ENCODE measurements at regions not wholly inside any gene's neighbourhood (a gene's known extent, or its start where the extent isn't known, plus 50 kb on each side); places are given as distances from the start of the nearest gene placed in this dataset.

DNA sequence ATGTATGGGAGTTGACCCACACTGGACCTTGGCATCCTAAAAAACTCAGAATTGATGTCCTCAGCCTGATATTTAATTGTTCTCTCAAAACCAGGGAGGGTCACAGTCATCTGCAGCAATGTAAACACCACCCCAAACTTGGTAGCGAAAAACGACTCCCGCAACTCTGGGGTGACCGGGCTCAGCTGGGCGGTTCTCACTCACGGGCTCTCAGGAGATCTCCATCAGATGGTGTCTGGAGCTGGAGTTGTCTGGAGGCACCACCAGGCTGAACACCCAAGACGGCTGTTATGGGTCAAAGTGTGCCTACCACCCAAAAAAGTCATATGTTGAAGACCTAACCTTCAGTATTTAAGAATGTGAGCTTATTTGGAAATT is 50.9 kb upstream of the NXT1 start:
- TF ChIP-seq, protein P1, sequence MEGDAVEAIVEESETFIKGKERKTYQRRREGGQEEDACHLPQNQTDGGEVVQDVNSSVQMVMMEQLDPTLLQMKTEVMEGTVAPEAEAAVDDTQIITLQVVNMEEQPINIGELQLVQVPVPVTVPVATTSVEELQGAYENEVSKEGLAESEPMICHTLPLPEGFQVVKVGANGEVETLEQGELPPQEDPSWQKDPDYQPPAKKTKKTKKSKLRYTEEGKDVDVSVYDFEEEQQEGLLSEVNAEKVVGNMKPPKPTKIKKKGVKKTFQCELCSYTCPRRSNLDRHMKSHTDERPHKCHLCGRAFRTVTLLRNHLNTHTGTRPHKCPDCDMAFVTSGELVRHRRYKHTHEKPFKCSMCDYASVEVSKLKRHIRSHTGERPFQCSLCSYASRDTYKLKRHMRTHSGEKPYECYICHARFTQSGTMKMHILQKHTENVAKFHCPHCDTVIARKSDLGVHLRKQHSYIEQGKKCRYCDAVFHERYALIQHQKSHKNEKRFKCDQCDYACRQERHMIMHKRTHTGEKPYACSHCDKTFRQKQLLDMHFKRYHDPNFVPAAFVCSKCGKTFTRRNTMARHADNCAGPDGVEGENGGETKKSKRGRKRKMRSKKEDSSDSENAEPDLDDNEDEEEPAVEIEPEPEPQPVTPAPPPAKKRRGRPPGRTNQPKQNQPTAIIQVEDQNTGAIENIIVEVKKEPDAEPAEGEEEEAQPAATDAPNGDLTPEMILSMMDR (IDR thresholded peaks at IDR 0.05; ENCODE audit: unreplicated experiment), result no peak
- DNase-seq (ENCODE audit: low spot score in 2 of 2, unreplicated experiment in 2 of 2), result no peak
- H3K4me1 Mint-ChIP-seq, result peaks cover 3% of the 10 kb centered on the region
- H3K27ac Mint-ChIP-seq, result no peak overlapping the region
- peaks cover 5% of the 10 kb centered on the region for H3K27me3 Mint-ChIP-seq (ENCODE audit: low read depth)
- H3K9me3 Mint-ChIP-seq, result no peaks in the 10 kb centered on the region
- no peak overlapping the region for H3K4me3 Mint-ChIP-seq
- H3K36me3 Mint-ChIP-seq, result no peaks in the 10 kb centered on the region

DNA sequence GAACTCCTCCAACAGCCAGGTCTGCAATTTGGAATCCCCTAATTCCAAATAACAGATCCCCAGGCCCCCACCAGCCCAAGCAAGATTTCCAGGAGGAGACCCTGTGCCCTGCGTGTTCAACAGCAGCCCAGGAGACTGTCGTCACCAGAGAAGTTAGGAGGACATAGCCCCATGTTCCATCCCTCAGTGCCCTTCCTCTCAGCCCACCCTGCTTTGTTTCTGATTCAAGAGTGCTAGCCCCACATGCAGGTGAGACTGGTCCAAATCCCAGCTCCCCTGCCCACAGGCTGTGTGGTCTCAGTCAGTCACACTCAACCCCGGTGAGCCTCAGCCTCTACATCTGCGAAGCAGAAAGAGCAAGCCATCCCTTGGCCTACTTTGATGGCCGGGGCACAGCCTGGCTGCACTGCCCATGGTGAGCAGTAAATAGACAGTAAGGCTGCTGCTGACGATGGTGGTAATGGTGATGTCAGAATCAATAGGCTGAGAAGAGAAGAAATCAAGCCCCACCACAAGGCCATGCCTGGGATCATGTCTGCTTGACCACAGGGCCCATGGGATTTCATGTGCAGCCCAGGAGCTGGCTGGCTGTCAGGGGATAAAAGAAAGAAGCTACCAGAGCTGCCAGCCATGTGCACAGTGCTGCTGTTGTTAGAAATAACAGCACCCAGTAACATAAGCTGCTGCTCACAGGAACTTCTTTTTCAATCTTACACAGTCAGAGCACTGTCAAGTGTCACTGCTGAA is 51.5 kb upstream of the NXT1 start:
- H3K27me3 Mint-ChIP-seq (ENCODE audit: low read depth), result peaks cover 6% of the 10 kb centered on the region
- no peak overlapping the region for H3K4me3 Mint-ChIP-seq
- peaks cover 3% of the 10 kb centered on the region for H3K4me1 Mint-ChIP-seq
- H3K9me3 Mint-ChIP-seq, result no peaks in the 10 kb centered on the region
- DNase-seq (ENCODE audit: low spot score in 2 of 2, unreplicated experiment in 2 of 2), result no peak
- H3K27ac Mint-ChIP-seq, result no peak overlapping the region
- no peaks in the 10 kb centered on the region for H3K36me3 Mint-ChIP-seq
- TF ChIP-seq, protein P1 (IDR thresholded peaks at IDR 0.05; ENCODE audit: unreplicated experiment), result no peak

DNA sequence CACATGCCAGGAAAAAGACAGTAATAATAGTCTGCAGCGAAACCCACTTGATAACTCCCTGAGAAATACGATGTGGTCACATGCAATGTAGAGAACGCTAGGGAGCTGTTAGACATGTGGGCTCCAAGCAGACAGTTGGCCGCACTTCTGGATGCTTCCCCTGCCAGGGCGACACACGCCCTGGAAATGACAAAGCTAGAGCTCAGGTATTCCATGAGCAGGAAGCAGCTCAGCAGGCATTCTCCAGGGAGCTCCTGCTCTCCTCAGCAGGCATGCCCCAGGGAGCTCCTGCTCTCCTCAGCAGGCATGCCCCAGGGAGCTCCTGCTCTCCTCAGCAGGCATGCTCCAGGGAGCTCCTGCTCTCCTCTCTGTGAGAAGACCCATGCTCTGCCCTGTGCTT is 52.4 kb upstream of the NXT1 start:
- DNase-seq (ENCODE audit: low spot score in 2 of 2, unreplicated experiment in 2 of 2), result no peak
- no peaks in the 10 kb centered on the region for H3K9me3 Mint-ChIP-seq
- peaks cover 6% of the 10 kb centered on the region for H3K27me3 Mint-ChIP-seq (ENCODE audit: low read depth)
- peaks cover 3% of the 10 kb centered on the region for H3K4me1 Mint-ChIP-seq
- no peaks in the 10 kb centered on the region for H3K36me3 Mint-ChIP-seq
- no peak overlapping the region for H3K4me3 Mint-ChIP-seq
- TF ChIP-seq, protein P1 (IDR thresholded peaks at IDR 0.05; ENCODE audit: unreplicated experiment), result no peak
- H3K27ac Mint-ChIP-seq, result no peak overlapping the region

DNA sequence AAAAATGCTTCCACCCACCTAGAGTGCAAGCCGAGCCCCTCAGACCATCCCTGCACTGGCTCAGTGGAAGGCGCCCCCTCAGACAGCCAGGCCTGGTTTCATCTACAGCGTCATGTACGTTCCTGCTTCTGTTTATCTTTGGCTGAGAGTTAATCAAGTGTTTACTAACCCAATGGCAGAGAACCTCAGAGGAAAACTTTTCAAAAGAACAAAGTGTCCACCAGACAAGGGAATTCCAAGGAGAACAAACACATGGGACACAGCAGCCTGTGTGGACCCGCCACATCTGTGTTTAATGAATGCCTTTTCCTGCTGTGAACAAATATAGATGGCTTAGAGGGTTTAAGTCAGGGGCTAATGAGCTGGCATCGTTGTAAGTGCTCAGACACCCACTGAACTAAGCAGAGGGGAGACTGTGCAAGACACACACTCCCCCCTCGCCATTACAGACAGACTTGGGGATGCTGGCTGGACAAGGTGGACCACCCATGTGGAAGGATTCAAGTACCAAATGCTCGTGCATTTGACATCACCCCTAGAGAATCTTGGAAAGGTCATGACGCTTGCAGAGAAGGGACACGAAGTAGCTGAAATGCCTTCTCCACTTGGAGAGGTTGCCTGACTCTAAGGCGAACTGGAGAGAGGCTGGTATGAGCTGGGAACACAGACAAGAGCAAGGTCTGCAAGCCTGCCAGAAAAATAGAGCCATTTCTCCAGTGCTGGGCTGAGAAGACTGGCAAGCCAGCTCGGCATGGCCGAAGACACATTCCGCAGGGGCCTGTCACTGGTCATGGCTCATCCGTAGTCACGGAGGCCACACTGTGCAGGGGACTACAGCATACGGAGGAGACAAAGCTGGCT is 53.5 kb upstream of the NXT1 start:
- H3K27me3 Mint-ChIP-seq (ENCODE audit: low read depth), result peaks cover 6% of the 10 kb centered on the region
- no peaks in the 10 kb centered on the region for H3K9me3 Mint-ChIP-seq
- TF ChIP-seq, protein P1 (IDR thresholded peaks at IDR 0.05; ENCODE audit: unreplicated experiment), result no peak
- no peak for DNase-seq (ENCODE audit: low spot score in 2 of 2, unreplicated experiment in 2 of 2)
- H3K4me1 Mint-ChIP-seq, result peaks cover 3% of the 10 kb centered on the region
- H3K27ac Mint-ChIP-seq, result no peak overlapping the region
- no peaks in the 10 kb centered on the region for H3K36me3 Mint-ChIP-seq
- H3K4me3 Mint-ChIP-seq, result no peak overlapping the region

DNA sequence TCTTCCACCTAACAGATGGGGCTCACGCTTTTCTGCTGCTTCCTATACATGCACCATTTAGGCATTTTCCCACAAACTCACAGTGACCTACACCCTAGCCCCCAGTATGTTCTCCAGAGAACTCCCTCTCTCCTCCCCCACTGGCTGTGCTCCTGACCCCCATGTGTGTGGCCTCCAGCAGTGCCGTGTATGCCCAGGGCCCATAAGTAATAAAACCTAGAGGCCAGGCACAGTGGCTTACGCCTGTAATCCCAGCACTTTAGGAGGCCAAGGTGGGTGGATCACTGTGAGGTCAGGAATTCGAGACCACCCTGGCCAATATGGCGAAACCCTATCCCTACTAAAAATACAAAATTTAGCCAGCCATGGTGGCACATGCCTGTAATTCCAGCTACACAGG is 54.7 kb upstream of the NXT1 start:
- H3K27me3 Mint-ChIP-seq (ENCODE audit: low read depth), result peaks cover 5% of the 10 kb centered on the region
- no peak for DNase-seq (ENCODE audit: low spot score in 2 of 2, unreplicated experiment in 2 of 2)
- no peak overlapping the region for H3K4me3 Mint-ChIP-seq
- no peaks in the 10 kb centered on the region for H3K9me3 Mint-ChIP-seq
- H3K4me1 Mint-ChIP-seq, result peaks cover 3% of the 10 kb centered on the region
- no peak overlapping the region for H3K27ac Mint-ChIP-seq
- TF ChIP-seq, protein P1 (IDR thresholded peaks at IDR 0.05; ENCODE audit: unreplicated experiment), result no peak
- no peaks in the 10 kb centered on the region for H3K36me3 Mint-ChIP-seq

Measured in mesothelial cell of epicardium (in vitro differentiated cells).